Natural killer cell (primary cell): ENCODE measurements at regions not wholly inside any gene's neighbourhood (a gene's known extent, or its start where the extent isn't known, plus 50 kb on each side); places are given as distances from the start of the nearest gene placed in this dataset.

ENCODE experiments used
- ATAC-seq, 3 donors: fragments of 150-1000 bp in 2 of 3; fragments of 200-7000 bp in 1 of 3; cut with Tn5 transposase; 1 replicate in 1 of 3; 2 replicates in 2 of 3; pipeline ENCODE4 v1.10.0; 2021; ENCODE audit warnings: mild to moderate bottlenecking in 2 of 3, moderate library complexity in 2 of 3
- DNase-seq, 2 donors: peaks; one replicate each; pipeline versions ENCODE4 v3.0.0 to v3.0.0-alpha.2; 2013 to 2021; ENCODE audit warnings: mixed read lengths in 1 of 2
- H3K27ac ChIP-seq: one replicate; pipeline ENCODE4 v1.5.1; 2013; ENCODE audit warnings: mild to moderate bottlenecking, low read length
- H3K27me3 ChIP-seq: one replicate; pipeline ENCODE4 v1.6.1; 2013; ENCODE audit warnings: low read length; ENCODE audit not compliant: control insufficient read depth, insufficient read depth
- H3K36me3 ChIP-seq: one replicate; pipeline ENCODE4 v1.6.1; 2013; ENCODE audit warnings: low read length; ENCODE audit not compliant: control insufficient read depth, insufficient read depth
- H3K4me1 ChIP-seq: one replicate; pipeline ENCODE4 v1.6.1; 2013; ENCODE audit warnings: low read length; ENCODE audit not compliant: control insufficient read depth, insufficient read depth
- H3K4me3 ChIP-seq: one replicate; pipeline ENCODE4 v1.5.1; 2013; ENCODE audit warnings: low read length
- H3K9me3 ChIP-seq: one replicate; pipeline ENCODE4 v1.6.1; 2013; ENCODE audit warnings: low read length; ENCODE audit not compliant: control insufficient read depth, insufficient read depth
- H3K27ac Mint-ChIP-seq, 2 donors: one replicate each; pipeline ENCODE4 v1.8.0; 2022; ENCODE audit warnings: mild to moderate bottlenecking in 2 of 2, mixed read lengths in 2 of 2, moderate library complexity in 1 of 2
- H3K27me3 Mint-ChIP-seq, 2 donors: one replicate each; pipeline ENCODE4 v1.8.0; 2022; ENCODE audit warnings: low read depth in 2 of 2, mixed read lengths in 2 of 2
- H3K36me3 Mint-ChIP-seq: one replicate; pipeline ENCODE4 v1.8.0; 2022; ENCODE audit warnings: mixed read lengths
- H3K4me1 Mint-ChIP-seq, 2 donors: one replicate each; pipeline ENCODE4 v1.8.0; 2022; ENCODE audit warnings: mixed read lengths in 2 of 2
- H3K4me3 Mint-ChIP-seq: one replicate; pipeline ENCODE4 v1.8.0; 2022; ENCODE audit warnings: mild to moderate bottlenecking, moderate library complexity, mixed read lengths
- H3K9me3 Mint-ChIP-seq, 2 donors: one replicate each; pipeline ENCODE4 v1.8.0; 2022; ENCODE audit warnings: mixed read lengths in 2 of 2
- WGBS: methylation state at CpG from one replicate; pipeline ENCODE4 v1.1.7; 2013; ENCODE audit warnings: missing lambda C conversion rate; ENCODE audit not compliant: insufficient coverage; 5-methylcytosine and 5-hydroxymethylcytosine counted together
- intact Hi-C: fragments of 100-400 bp; cut with micrococcal nuclease; formaldehyde crosslinking; loops from one replicate; pipeline ENCODE4 v1.14.2; 2022
- TF ChIP-seq, protein P1 (sequence below): fragments of 200-600 bp; IDR thresholded peaks from one replicate; pipeline ENCODE4 v1.8.0; 2022; ENCODE audit warnings: antibody characterized with exemption

DNA sequence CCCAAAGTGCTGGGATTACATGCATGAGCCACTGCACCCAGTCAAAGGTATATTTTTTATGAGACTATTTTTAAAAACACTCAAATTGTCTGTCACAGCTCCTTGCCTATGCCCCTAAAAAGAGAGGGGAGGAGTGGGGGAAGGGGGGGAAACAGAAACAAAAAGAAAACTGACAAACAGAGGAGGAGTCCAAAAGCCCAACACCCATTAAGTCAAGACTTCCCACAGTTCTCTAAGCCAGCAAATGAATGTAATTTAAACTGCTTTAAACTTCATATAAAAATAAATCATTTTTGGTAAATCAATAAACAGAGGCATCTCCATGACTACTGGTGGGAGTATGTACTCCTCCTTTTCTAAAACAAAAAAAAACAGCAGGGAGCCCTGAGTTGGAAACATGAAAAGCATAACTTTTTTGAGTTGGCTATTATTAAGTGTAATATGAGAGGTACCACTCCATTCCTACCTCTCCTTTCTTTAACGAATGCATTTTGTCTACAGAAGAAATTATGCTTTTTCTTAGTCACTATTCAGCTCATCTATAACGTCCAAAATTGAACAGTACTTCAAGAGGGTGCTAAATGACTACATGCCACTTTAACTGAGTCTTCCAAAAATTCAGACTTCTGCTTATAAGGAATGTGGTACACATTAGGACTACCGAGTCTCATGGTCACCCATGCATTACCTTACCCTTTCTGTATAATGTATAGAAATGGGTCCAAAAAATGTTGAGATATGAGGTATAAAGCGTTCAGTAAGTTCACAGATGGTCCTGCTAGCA, 119.0 kb upstream of the PRSS16 start:
- Histone ChIP-seq H3K27me3 (no peaks in the 10 kb centered on the region), H3K36me3 (no peaks in the 10 kb centered on the region), H3K4me3 (no peak overlapping the region), H3K9me3 (no peaks in the 10 kb centered on the region), H3K4me1 (peaks cover 27% of the 10 kb centered on the region), H3K27ac (no peak overlapping the region)
- H3K36me3 Mint-ChIP-seq: no peaks in the 10 kb centered on the region
- no peak for DNase-seq
- no peaks in the 10 kb centered on the region for H3K9me3 Mint-ChIP-seq
- TF ChIP-seq, protein P1, sequence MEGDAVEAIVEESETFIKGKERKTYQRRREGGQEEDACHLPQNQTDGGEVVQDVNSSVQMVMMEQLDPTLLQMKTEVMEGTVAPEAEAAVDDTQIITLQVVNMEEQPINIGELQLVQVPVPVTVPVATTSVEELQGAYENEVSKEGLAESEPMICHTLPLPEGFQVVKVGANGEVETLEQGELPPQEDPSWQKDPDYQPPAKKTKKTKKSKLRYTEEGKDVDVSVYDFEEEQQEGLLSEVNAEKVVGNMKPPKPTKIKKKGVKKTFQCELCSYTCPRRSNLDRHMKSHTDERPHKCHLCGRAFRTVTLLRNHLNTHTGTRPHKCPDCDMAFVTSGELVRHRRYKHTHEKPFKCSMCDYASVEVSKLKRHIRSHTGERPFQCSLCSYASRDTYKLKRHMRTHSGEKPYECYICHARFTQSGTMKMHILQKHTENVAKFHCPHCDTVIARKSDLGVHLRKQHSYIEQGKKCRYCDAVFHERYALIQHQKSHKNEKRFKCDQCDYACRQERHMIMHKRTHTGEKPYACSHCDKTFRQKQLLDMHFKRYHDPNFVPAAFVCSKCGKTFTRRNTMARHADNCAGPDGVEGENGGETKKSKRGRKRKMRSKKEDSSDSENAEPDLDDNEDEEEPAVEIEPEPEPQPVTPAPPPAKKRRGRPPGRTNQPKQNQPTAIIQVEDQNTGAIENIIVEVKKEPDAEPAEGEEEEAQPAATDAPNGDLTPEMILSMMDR: no peak
- H3K4me1 Mint-ChIP-seq: peaks cover 14% of the 10 kb centered on the region in 2 donors
- H3K27me3 Mint-ChIP-seq: no peaks in the 10 kb centered on the region
- 100% methylated on average over 2 of the region's 4 CpGs for WGBS
- no peak overlapping the region for H3K4me3 Mint-ChIP-seq
- no peak for ATAC-seq
- no peak overlapping the region for H3K27ac Mint-ChIP-seq
- intact Hi-C loops: no loop called here

DNA sequence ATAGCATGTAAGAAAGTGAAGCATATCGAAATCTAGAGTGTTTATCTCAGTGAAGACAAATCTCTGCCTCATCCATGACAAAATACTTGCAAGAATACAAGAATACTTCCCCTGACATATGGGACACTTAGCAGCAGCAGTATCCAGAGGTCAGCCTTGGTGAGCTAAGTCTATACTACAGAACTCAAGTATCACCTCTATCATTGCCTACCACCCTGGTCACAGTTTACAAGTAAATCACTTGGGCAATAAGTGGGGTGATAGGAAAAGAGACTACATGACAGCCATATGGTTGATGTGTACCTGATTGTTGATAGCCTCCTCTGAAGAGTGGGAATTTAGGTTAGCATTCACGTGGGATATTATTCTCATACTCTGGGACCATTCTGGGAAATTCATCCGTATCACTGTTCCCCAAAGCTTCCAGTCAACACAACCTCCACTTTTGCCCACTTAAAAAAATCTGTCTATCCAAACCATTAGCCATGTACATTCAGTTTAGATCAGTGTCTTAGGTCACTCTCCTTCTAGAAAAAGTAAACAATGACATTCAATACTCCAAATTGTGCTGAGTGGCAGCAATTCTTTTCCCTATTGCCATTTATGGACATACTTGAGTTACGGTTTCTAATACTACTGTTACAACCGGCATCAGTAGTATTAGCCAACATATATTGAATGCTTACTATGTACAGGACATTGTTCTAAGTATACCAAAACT, 118.2 kb upstream of the PRSS16 start:
- 95% methylated on average over 4 of the region's 5 CpGs for WGBS
- no peak for ATAC-seq

GRCh38 chr6:27129917-27130316, 117.6 kb upstream of the PRSS16 start:
- no peak overlapping the region for H3K27ac Mint-ChIP-seq
- no peak for DNase-seq
- H3K9me3 Mint-ChIP-seq: no peaks in the 10 kb centered on the region
- no peak overlapping the region for H3K4me3 Mint-ChIP-seq
- peaks cover 19 to 20% of the 10 kb centered on the region in 2 donors for H3K4me1 Mint-ChIP-seq
- peaks cover 38% of the 10 kb centered on the region for H3K4me1 ChIP-seq
- H3K27ac ChIP-seq: no peak overlapping the region
- TF ChIP-seq, protein P1: no peak
- intact Hi-C loops: loop anchor here (5.0 kb wide), 3 partner anchors 533 to 1103 kb away; partner anchors contain the start of gene ABT1
- H3K9me3 ChIP-seq: no peaks in the 10 kb centered on the region
- 93% methylated on average over 8 of the region's 8 CpGs for WGBS
- no peaks in the 10 kb centered on the region for H3K36me3 ChIP-seq
- no peak for ATAC-seq
- no peaks in the 10 kb centered on the region for H3K36me3 Mint-ChIP-seq
- H3K27me3 Mint-ChIP-seq: no peaks in the 10 kb centered on the region
- no peaks in the 10 kb centered on the region for H3K27me3 ChIP-seq
- H3K4me3 ChIP-seq: no peak overlapping the region

More for the DNA sequence above, 118.2 kb upstream of the PRSS16 start:
- peaks cover 19 to 20% of the 10 kb centered on the region in 2 donors for H3K4me1 Mint-ChIP-seq
- Histone ChIP-seq H3K27me3 (no peaks in the 10 kb centered on the region), H3K36me3 (no peaks in the 10 kb centered on the region), H3K9me3 (no peaks in the 10 kb centered on the region), H3K4me1 (peaks cover 33% of the 10 kb centered on the region), H3K27ac (no peak overlapping the region), H3K4me3 (no peak overlapping the region)
- TF ChIP-seq, protein P1: no peak
- no peak for DNase-seq
- no peaks in the 10 kb centered on the region for H3K36me3 Mint-ChIP-seq
- H3K27ac Mint-ChIP-seq: no peak overlapping the region
- intact Hi-C loops: no loop called here
- no peaks in the 10 kb centered on the region for H3K9me3 Mint-ChIP-seq
- H3K4me3 Mint-ChIP-seq: no peak overlapping the region
- no peaks in the 10 kb centered on the region for H3K27me3 Mint-ChIP-seq
